ENCODE measurements at regions not wholly inside any gene's neighbourhood (a gene's known extent, or its start where the extent isn't known, plus 50 kb on each side); places are given as distances from the start of the nearest gene placed in this dataset.

GRCh38 chr1:218582646-218583045, 237.5 kb downstream of the TGFB2 start:
- H3K27ac Mint-ChIP-seq: no peak overlapping the region
- H3K4me3 Mint-ChIP-seq: no peak overlapping the region
- H3K27me3 Mint-ChIP-seq: peaks cover 2% of the 10 kb centered on the region
- peaks cover 8% of the 10 kb centered on the region for H3K9me3 Mint-ChIP-seq
- no peaks in the 10 kb centered on the region for H3K36me3 Mint-ChIP-seq (ENCODE audit: low read depth)
- H3K4me1 Mint-ChIP-seq (ENCODE audit: low read depth): no peaks in the 10 kb centered on the region
- DNase-seq: no peak

GRCh38 chr1:218584418-218585155, 239.5 kb downstream of the TGFB2 start:
- no peak overlapping the region for H3K4me3 Mint-ChIP-seq
- peaks cover 2% of the 10 kb centered on the region for H3K27me3 Mint-ChIP-seq
- H3K9me3 Mint-ChIP-seq: peaks cover 8% of the 10 kb centered on the region
- no peaks in the 10 kb centered on the region for H3K36me3 Mint-ChIP-seq (ENCODE audit: low read depth)
- H3K4me1 Mint-ChIP-seq (ENCODE audit: low read depth): no peaks in the 10 kb centered on the region
- no peak for DNase-seq
- no peak overlapping the region for H3K27ac Mint-ChIP-seq

- no peak for DNase-seq
These were observed 240.5 kb downstream of the TGFB2 start for GRCh38 chr1:218585511-218586184.

GRCh38 chr1:218587900-218588299, 242.8 kb downstream of the TGFB2 start:
- Mint-ChIP-seq H3K27ac (no peak overlapping the region), H3K27me3 (peaks cover 2% of the 10 kb centered on the region), H3K36me3 (ENCODE audit: low read depth) (no peaks in the 10 kb centered on the region), H3K4me3 (no peak overlapping the region), H3K9me3 (peaks cover 2% of the 10 kb centered on the region), H3K4me1 (ENCODE audit: low read depth) (no peaks in the 10 kb centered on the region)
- DNase-seq: no peak

More at GRCh38 chr1:218585511-218586184, 240.5 kb downstream of the TGFB2 start:
- Mint-ChIP-seq H3K9me3 (peaks cover 8% of the 10 kb centered on the region), H3K36me3 (ENCODE audit: low read depth) (no peaks in the 10 kb centered on the region), H3K4me3 (no peak overlapping the region), H3K4me1 (ENCODE audit: low read depth) (no peaks in the 10 kb centered on the region), H3K27ac (no peak overlapping the region), H3K27me3 (peaks cover 2% of the 10 kb centered on the region)

- H3K4me1 Mint-ChIP-seq (ENCODE audit: low read depth): no peaks in the 10 kb centered on the region
- H3K4me3 Mint-ChIP-seq: no peak overlapping the region
- H3K27ac Mint-ChIP-seq: no peak overlapping the region
These were observed 243.5 kb downstream of the TGFB2 start for GRCh38 chr1:218588540-218589172.

GRCh38 chr1:218589487-218589886, 244.4 kb downstream of the TGFB2 start:
- H3K4me3 Mint-ChIP-seq: no peak overlapping the region
- H3K27me3 Mint-ChIP-seq: no peaks in the 10 kb centered on the region

More at GRCh38 chr1:218588540-218589172, 243.5 kb downstream of the TGFB2 start:
- H3K27me3 Mint-ChIP-seq: peaks cover 2% of the 10 kb centered on the region
- DNase-seq: no peak
- H3K9me3 Mint-ChIP-seq: no peaks in the 10 kb centered on the region
- no peaks in the 10 kb centered on the region for H3K36me3 Mint-ChIP-seq (ENCODE audit: low read depth)

GRCh38 chr1:218591966-218592365, 246.8 kb downstream of the TGFB2 start:
- no peaks in the 10 kb centered on the region for H3K36me3 Mint-ChIP-seq (ENCODE audit: low read depth)

More at GRCh38 chr1:218589487-218589886, 244.4 kb downstream of the TGFB2 start:
- H3K36me3 Mint-ChIP-seq (ENCODE audit: low read depth): no peaks in the 10 kb centered on the region
- no peaks in the 10 kb centered on the region for H3K9me3 Mint-ChIP-seq
- DNase-seq: no peak
- H3K27ac Mint-ChIP-seq: no peak overlapping the region
- no peaks in the 10 kb centered on the region for H3K4me1 Mint-ChIP-seq (ENCODE audit: low read depth)

GRCh38 chr1:218592688-218593087, 247.6 kb downstream of the TGFB2 start:
- no peak overlapping the region for H3K4me3 Mint-ChIP-seq
- H3K27ac Mint-ChIP-seq: no peak overlapping the region
- no peaks in the 10 kb centered on the region for H3K4me1 Mint-ChIP-seq (ENCODE audit: low read depth)
- H3K36me3 Mint-ChIP-seq (ENCODE audit: low read depth): no peaks in the 10 kb centered on the region
- H3K9me3 Mint-ChIP-seq: no peaks in the 10 kb centered on the region
- no peak for DNase-seq
- peaks cover 3% of the 10 kb centered on the region for H3K27me3 Mint-ChIP-seq

More at GRCh38 chr1:218591966-218592365, 246.8 kb downstream of the TGFB2 start:
- Mint-ChIP-seq H3K4me3 (no peak overlapping the region), H3K27me3 (peaks cover 1% of the 10 kb centered on the region), H3K4me1 (ENCODE audit: low read depth) (no peaks in the 10 kb centered on the region), H3K27ac (no peak overlapping the region), H3K9me3 (no peaks in the 10 kb centered on the region)
- DNase-seq: no peak

- Mint-ChIP-seq H3K27ac (no peak overlapping the region), H3K36me3 (ENCODE audit: low read depth) (no peaks in the 10 kb centered on the region), H3K4me3 (no peak overlapping the region), H3K4me1 (ENCODE audit: low read depth) (no peaks in the 10 kb centered on the region), H3K9me3 (peaks cover 2% of the 10 kb centered on the region), H3K27me3 (peaks cover 3% of the 10 kb centered on the region)
- DNase-seq: no peak
These were observed 255.8 kb downstream of the TGFB2 start for GRCh38 chr1:218600968-218601367.

GRCh38 chr1:218604217-218604616, 259.1 kb downstream of the TGFB2 start:
- Mint-ChIP-seq H3K27me3 (no peaks in the 10 kb centered on the region), H3K36me3 (ENCODE audit: low read depth) (no peaks in the 10 kb centered on the region), H3K4me3 (no peak overlapping the region), H3K27ac (no peak overlapping the region), H3K9me3 (peaks cover 11% of the 10 kb centered on the region), H3K4me1 (ENCODE audit: low read depth) (no peaks in the 10 kb centered on the region)
- no peak for DNase-seq

- H3K36me3 Mint-ChIP-seq (ENCODE audit: low read depth): no peaks in the 10 kb centered on the region
- DNase-seq: no peak
- H3K27ac Mint-ChIP-seq: no peak overlapping the region
- H3K9me3 Mint-ChIP-seq: peaks cover 7% of the 10 kb centered on the region
- H3K4me1 Mint-ChIP-seq (ENCODE audit: low read depth): no peaks in the 10 kb centered on the region
- no peak overlapping the region for H3K4me3 Mint-ChIP-seq
- no peaks in the 10 kb centered on the region for H3K27me3 Mint-ChIP-seq
These were observed 266.9 kb downstream of the TGFB2 start for GRCh38 chr1:218611916-218612585.

GRCh38 chr1:218613105-218613504, 268.0 kb downstream of the TGFB2 start:
- Mint-ChIP-seq H3K4me1 (ENCODE audit: low read depth) (no peaks in the 10 kb centered on the region), H3K9me3 (peaks cover 5% of the 10 kb centered on the region), H3K4me3 (no peak overlapping the region), H3K36me3 (ENCODE audit: low read depth) (no peaks in the 10 kb centered on the region), H3K27me3 (no peaks in the 10 kb centered on the region), H3K27ac (no peak overlapping the region)
- no peak for DNase-seq

GRCh38 chr1:218614031-218614430, 268.9 kb downstream of the TGFB2 start:
- H3K9me3 Mint-ChIP-seq: no peaks in the 10 kb centered on the region

GRCh38 chr1:218616681-218617080, 271.5 kb downstream of the TGFB2 start:
- DNase-seq: no peak
- H3K36me3 Mint-ChIP-seq (ENCODE audit: low read depth): no peaks in the 10 kb centered on the region
- H3K27me3 Mint-ChIP-seq: no peaks in the 10 kb centered on the region
- H3K9me3 Mint-ChIP-seq: peaks cover 2% of the 10 kb centered on the region
- H3K4me3 Mint-ChIP-seq: no peak overlapping the region
- no peaks in the 10 kb centered on the region for H3K4me1 Mint-ChIP-seq (ENCODE audit: low read depth)
- no peak overlapping the region for H3K27ac Mint-ChIP-seq

More at GRCh38 chr1:218614031-218614430, 268.9 kb downstream of the TGFB2 start:
- Mint-ChIP-seq H3K36me3 (ENCODE audit: low read depth) (no peaks in the 10 kb centered on the region), H3K4me1 (ENCODE audit: low read depth) (no peaks in the 10 kb centered on the region), H3K27ac (no peak overlapping the region), H3K27me3 (no peaks in the 10 kb centered on the region), H3K4me3 (no peak overlapping the region)
- no peak for DNase-seq

Measured in activated T-cell treated with anti-CD3 and anti-CD28 coated beads, Interleukin-2, amount 50 U/mL, for 24 hours (primary cell).